GM18526 (cell line): ENCODE measurements at regions not wholly inside any gene's neighbourhood (a gene's known extent, or its start where the extent isn't known, plus 50 kb on each side); places are given as distances from the start of the nearest gene placed in this dataset.

ENCODE experiments used
- POLR2A ChIP-seq: IDR thresholded peaks from 3 replicates; pipeline ENCODE4 v1.6.1; 2011; ENCODE audit not compliant: insufficient read length; ENCODE audit errors: extremely low read depth

DNA sequence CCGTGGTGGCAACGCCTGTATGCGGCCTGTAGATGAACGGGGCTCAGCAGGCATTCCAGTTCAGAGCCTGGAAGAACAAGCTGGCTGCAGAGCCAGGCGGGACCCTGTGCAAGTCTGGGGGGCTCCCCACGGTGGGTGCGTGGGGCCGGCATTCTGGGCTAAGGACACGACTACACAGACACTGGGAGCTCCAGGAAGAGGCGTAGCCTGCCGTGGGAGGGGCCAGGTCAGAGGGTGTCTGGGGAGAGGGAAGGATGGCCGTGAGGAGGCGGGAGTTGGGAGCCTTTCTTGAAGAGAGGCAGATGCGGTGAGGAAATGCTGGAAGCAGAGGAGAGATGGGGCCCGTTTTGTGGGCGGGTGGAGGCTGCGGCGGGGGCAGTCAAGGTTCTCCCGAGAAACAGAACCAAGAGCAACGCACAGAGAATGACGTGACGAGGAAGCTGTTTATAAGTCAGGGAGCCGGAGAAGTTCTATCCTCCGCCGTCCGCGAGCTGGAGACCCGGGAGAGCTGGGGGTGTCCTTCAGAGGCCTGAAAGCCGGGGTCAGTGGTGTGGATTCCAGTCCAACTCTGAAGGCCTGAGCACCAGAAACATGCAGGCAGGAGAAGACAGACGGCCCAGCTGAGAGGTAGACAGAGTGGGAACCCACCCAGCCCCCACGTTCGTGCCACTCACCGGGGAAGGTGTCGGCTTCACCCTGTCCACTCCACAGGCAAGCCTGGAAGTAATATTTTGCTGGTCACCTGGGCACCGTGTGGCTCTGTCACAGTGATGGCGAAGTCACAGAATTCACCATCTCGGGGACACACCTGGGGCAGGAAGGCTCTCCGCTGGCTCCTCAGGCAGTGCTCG, 529.6 kb downstream of the BRD1 start:
- no peak for TF ChIP-seq POLR2A

- TF ChIP-seq POLR2A, result no peak
Observed at GRCh38 chr22:49297286-49297870, 530.3 kb downstream of the BRD1 start.

GRCh38 chr22:49296561-49296960, 531.1 kb downstream of the BRD1 start:
- TF ChIP-seq POLR2A, result no peak

DNA sequence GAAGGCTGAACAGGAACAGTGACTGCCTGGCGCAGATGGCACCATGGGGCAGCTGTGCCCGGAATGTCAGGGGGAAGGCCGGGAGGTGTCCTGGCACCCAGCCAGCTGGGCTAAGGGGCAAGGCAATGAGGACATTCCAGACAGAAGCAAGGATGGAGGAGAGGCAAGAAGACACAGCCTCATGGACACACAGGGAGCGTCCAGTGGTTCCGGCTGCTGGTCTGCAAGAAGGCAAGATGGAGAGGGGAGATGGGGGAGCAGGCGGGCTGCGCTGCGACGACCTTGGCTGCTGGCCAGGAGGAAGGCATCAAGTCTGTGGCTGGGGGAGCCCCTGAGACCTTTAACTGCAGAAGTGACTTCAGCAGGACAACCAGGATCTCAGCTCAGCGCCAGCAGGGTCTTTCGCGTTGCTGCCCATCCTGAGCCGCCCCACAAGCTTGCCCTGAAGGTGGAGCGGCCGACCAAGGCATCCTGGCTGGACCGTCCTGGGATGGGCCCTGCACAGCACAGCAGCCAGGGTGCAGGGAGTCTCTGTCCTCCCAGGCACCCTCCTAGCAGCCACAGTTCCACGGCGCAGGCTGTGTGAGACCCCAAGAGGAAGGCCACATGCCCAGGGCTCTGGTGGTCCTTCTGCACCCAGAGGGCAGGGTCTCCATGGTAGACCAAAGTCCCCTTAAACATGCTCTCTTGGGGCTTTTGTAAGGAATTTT, 531.7 kb downstream of the BRD1 start:
- TF ChIP-seq POLR2A, result no peak

GRCh38 chr22:49295465-49295743, 532.3 kb downstream of the BRD1 start:
- no peak for TF ChIP-seq POLR2A

DNA sequence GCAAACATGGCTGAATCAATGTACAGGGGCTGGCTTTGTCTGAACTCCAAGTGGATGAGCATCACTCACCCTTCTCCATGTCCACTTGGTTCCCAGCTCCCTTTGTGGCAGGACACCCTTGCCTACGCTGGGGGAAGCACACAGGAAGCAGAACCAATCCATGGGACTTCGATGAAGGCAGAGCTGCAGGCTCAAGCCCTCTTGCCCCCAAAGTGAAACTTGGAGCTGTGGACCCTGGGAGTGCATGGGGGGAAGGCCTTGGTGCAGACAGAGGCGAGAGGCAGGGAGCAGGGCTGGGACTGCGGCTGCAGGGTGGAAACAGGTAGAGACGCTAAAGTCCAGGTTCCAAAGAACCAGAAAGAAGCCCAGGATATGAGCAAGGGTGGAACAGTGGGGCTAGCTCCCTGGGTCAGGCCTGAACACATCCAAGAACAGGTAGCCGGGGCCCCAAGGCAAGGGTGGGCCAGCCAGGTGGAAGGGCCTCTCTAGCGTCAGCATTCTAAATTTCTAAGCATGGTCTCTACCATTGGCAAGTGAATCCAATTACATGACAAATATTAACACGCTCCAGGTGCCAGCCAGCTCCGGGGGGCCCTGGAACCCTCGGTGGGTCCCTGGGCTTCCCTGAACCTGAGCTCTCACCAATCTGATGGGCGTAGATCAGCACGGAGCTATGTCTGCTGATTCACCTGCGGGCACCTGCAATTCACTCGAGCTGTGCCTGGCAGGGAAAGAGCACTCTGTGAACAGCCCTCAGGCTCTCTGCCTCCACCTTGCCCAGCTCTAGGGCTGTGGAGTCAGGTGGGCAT, 532.8 kb downstream of the BRD1 start:
- TF ChIP-seq POLR2A, result no peak

DNA sequence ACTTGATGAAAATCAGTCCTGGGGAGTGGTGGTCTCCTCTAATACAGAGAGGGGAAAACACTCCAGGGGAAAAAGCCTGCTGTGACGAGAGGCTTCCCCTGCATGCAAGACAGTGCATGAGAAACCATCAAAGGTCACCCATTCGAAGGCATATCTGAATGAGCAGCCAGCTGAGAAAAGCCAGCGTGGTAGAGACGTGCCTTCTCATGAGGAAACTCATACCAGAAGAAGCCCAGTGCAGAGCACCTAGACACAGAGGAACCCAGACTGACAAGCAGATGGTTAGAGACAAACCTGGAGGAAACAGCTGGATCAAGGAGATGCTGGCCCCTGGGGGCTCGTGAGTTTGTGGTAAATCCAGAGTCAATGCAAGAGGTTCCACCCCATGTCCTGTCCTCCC, 534.8 kb downstream of the BRD1 start:
- no peak for TF ChIP-seq POLR2A

GRCh38 chr22:49291781-49292180, 535.9 kb downstream of the BRD1 start:
- TF ChIP-seq POLR2A, result no peak

- TF ChIP-seq POLR2A, result no peak
Observed at GRCh38 chr22:49291169-49291568, 536.5 kb downstream of the BRD1 start.

DNA sequence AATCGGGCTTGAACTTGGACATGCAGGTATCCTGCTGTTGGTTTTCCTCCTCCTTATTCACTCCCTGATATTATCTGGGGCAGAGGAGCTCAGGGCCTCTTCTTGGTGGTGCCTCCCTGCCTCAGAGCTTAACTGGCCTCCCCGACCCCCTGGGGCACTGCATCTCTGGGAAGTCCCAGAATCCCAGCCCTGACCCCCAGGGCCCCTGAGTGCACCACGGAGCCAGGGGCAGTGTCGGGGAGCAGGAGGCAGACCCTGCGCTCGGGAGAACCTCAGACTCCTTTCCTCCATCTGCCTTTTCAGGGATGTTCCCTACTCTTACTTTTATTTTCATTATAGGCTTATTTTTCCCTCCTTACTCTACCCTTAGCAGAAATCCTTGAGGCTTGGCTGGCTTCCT, 537.0 kb downstream of the BRD1 start:
- TF ChIP-seq POLR2A, result no peak

- no peak for TF ChIP-seq POLR2A
Observed at GRCh38 chr22:49289822-49290679, 537.6 kb downstream of the BRD1 start.

DNA sequence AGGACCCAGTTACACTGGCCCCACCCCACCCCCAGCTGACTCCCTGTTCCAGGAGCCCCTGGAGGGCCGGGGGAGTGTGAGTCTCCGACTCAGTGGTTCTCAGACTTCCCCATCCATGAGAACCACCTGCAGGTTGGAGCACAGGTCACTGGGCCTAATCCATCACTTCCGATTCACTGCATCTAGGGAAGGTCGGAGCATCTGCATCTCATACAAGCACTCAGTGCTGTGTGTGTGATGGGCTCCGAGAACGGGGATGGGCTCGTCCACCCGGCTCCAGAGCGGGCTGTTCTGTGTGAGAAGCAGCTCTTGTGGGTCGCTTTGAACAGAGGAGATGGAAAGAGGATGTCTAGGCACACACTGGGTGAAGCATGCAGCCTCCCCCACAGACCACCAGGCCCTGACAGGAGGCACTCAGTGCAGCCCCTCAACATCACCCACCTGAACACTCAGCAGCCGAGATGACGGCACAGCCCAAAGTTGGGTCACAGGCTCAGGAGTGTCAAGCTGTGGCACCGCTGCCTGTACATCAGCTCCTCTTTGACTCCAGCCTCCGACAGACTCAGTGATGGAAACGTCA, 541.4 kb downstream of the BRD1 start:
- no peak for TF ChIP-seq POLR2A

GRCh38 chr22:49284931-49285330, 542.7 kb downstream of the BRD1 start:
- TF ChIP-seq POLR2A, result no peak

- TF ChIP-seq POLR2A, result no peak
Observed at GRCh38 chr22:49284056-49284784, 543.5 kb downstream of the BRD1 start.
